ENCODE measurements at regions not wholly inside any gene's neighbourhood (a gene's known extent, or its start where the extent isn't known, plus 50 kb on each side); places are given as distances from the start of the nearest gene placed in this dataset.
"Not testable (repeated sequence)": the region's sequence is repeated elsewhere in the genome, so short reads cannot be mapped to it uniquely, and the experiment has no call there.

- Histone ChIP-seq H3K36me3 (ENCODE audit: control insufficient read depth, insufficient read depth, low read length) (no peaks in the 10 kb centered on the region), H3K9ac (ENCODE audit: low read depth, low read length) (no peak overlapping the region), H3K27me3 (ENCODE audit: control insufficient read depth, insufficient read depth, low read length) (no peaks in the 10 kb centered on the region), H3K4me1 (ENCODE audit: control insufficient read depth, insufficient read depth, low read length) (no peaks in the 10 kb centered on the region), H3K9me3 (ENCODE audit: control insufficient read depth, insufficient read depth, low read length) (no peaks in the 10 kb centered on the region), H3K4me3 (ENCODE audit: low read depth, low read length) (no peak overlapping the region)
Observed at GRCh38 chr16:48085729-48086128, 70.1 kb downstream of the ABCC12 start.

GRCh38 chr16:48084826-48085225 is 71.0 kb downstream of the ABCC12 start:
- H3K4me1 ChIP-seq (ENCODE audit: control insufficient read depth, insufficient read depth, low read length), result no peaks in the 10 kb centered on the region
- H3K9me3 ChIP-seq (ENCODE audit: control insufficient read depth, insufficient read depth, low read length), result no peaks in the 10 kb centered on the region
- no peaks in the 10 kb centered on the region for H3K36me3 ChIP-seq (ENCODE audit: control insufficient read depth, insufficient read depth, low read length)
- no peak overlapping the region for H3K4me3 ChIP-seq (ENCODE audit: low read depth, low read length)
- H3K9ac ChIP-seq (ENCODE audit: low read depth, low read length), result no peak overlapping the region
- no peaks in the 10 kb centered on the region for H3K27me3 ChIP-seq (ENCODE audit: control insufficient read depth, insufficient read depth, low read length)

DNA sequence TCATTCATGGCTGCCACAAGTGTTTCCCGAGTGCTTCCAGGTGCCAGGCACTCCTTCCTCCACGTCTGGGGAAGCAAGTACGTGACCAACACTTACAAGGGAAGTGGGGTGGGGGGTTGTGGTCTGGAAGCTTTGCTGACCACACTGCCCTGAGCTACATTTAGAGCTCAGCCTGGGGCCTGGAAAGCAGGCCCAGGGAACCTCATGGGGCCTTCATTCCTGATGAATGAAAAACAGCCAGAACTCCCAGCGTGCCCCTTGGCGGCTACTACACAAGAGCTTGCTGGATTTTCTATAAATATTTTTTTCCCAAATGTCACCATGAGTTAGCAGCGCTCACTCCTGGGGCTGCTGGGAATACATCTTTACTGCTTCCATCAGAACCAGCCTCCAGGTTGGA is 73.3 kb downstream of the ABCC12 start:
- Histone ChIP-seq H3K9ac (ENCODE audit: low read depth, low read length) (no peak overlapping the region), H3K36me3 (ENCODE audit: control insufficient read depth, insufficient read depth, low read length) (no peaks in the 10 kb centered on the region), H3K4me1 (ENCODE audit: control insufficient read depth, insufficient read depth, low read length) (no peaks in the 10 kb centered on the region), H3K4me3 (ENCODE audit: low read depth, low read length) (no peak overlapping the region), H3K9me3 (ENCODE audit: control insufficient read depth, insufficient read depth, low read length) (no peaks in the 10 kb centered on the region), H3K27me3 (ENCODE audit: control insufficient read depth, insufficient read depth, low read length) (no peaks in the 10 kb centered on the region)

DNA sequence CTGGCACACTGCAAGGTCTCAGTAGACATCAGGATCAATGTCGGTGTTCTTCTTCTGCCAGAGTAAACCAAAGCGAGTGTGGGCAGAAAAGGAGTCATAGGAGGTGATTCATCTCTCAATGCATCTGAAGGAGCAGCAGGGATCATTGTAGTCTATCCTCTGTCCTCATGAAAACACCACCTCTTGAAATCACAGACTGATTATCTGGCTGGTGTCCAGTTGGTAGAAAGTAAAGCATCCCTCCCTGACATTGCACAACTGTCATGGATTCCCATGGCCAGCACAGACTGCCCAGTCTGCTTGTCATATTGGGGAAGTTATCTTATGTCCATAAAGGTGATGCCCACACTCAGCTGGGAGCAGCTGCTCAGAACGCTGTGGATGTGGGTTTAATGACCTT is 74.1 kb downstream of the ABCC12 start:
- Histone ChIP-seq H3K9ac (ENCODE audit: low read depth, low read length) (no peak overlapping the region), H3K4me3 (ENCODE audit: low read depth, low read length) (no peak overlapping the region), H3K27me3 (ENCODE audit: control insufficient read depth, insufficient read depth, low read length) (no peaks in the 10 kb centered on the region), H3K9me3 (ENCODE audit: control insufficient read depth, insufficient read depth, low read length) (no peaks in the 10 kb centered on the region), H3K4me1 (ENCODE audit: control insufficient read depth, insufficient read depth, low read length) (no peaks in the 10 kb centered on the region), H3K36me3 (ENCODE audit: control insufficient read depth, insufficient read depth, low read length) (no peaks in the 10 kb centered on the region)

- Histone ChIP-seq H3K9ac (ENCODE audit: low read depth, low read length) (no peak overlapping the region), H3K36me3 (ENCODE audit: control insufficient read depth, insufficient read depth, low read length) (no peaks in the 10 kb centered on the region), H3K27me3 (ENCODE audit: control insufficient read depth, insufficient read depth, low read length) (no peaks in the 10 kb centered on the region), H3K4me3 (ENCODE audit: low read depth, low read length) (no peak overlapping the region), H3K4me1 (ENCODE audit: control insufficient read depth, insufficient read depth, low read length) (no peaks in the 10 kb centered on the region), H3K9me3 (ENCODE audit: control insufficient read depth, insufficient read depth, low read length) (no peaks in the 10 kb centered on the region)
Observed at GRCh38 chr16:48076455-48077012, 79.3 kb downstream of the ABCC12 start.

- no peaks in the 10 kb centered on the region for H3K4me1 ChIP-seq (ENCODE audit: control insufficient read depth, insufficient read depth, low read length)
- H3K36me3 ChIP-seq (ENCODE audit: control insufficient read depth, insufficient read depth, low read length), result no peaks in the 10 kb centered on the region
- no peaks in the 10 kb centered on the region for H3K9me3 ChIP-seq (ENCODE audit: control insufficient read depth, insufficient read depth, low read length)
- no peaks in the 10 kb centered on the region for H3K27me3 ChIP-seq (ENCODE audit: control insufficient read depth, insufficient read depth, low read length)
- no peak overlapping the region for H3K9ac ChIP-seq (ENCODE audit: low read depth, low read length)
- no peak overlapping the region for H3K4me3 ChIP-seq (ENCODE audit: low read depth, low read length)
Observed at GRCh38 chr16:48075398-48075797, 80.4 kb downstream of the ABCC12 start.

DNA sequence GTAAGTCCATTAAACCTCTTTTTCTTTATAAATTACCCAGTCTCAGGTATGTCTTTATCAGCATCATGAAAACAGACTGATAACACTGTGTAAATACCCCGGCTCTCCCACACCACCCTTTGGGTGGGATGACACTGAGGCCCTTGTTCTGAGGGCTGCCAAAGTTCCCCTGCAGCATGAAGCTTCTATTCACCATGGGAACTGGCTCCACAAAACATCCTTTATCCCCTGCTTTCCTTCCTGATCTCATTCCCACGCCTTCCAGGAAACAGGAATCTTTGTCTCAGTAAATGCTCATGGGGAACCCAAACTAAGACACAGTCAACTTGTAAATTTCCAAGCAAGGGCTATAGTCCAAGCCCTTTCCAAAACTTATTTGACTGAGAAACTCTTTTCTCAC is 88.4 kb downstream of the ABCC12 start:
- Histone ChIP-seq H3K36me3 (ENCODE audit: control insufficient read depth, insufficient read depth, low read length) (no peaks in the 10 kb centered on the region), H3K4me3 (ENCODE audit: low read depth, low read length) (no peak overlapping the region), H3K9ac (ENCODE audit: low read depth, low read length) (no peak overlapping the region), H3K27me3 (ENCODE audit: control insufficient read depth, insufficient read depth, low read length) (no peaks in the 10 kb centered on the region), H3K9me3 (ENCODE audit: control insufficient read depth, insufficient read depth, low read length) (no peaks in the 10 kb centered on the region), H3K4me1 (ENCODE audit: control insufficient read depth, insufficient read depth, low read length) (no peaks in the 10 kb centered on the region)

GRCh38 chr16:48064971-48065370 is 90.8 kb downstream of the ABCC12 start:
- no peaks in the 10 kb centered on the region for H3K36me3 ChIP-seq (ENCODE audit: control insufficient read depth, insufficient read depth, low read length)
- H3K4me3 ChIP-seq (ENCODE audit: low read depth, low read length), result no peak overlapping the region
- no peak overlapping the region for H3K9ac ChIP-seq (ENCODE audit: low read depth, low read length)

DNA sequence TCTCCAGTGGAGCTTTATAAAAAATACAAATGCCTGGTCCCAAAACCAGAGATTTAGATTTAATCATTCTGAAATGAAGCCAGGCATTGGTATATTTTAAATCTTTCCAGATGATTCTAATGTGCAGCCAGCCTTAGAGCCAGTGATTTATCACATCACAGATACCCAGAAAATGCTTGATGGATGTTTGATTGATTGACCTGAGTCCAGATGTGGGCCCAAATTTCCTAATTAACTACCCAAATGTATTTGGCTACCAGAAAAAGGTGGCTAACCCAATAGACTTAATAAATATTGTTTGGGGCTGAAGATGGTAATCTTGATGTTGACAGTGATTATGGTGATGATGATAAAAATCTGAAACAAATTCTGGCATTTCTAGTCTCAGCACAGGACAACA is 93.1 kb downstream of the ABCC12 start:
- H3K9me3 ChIP-seq (ENCODE audit: control insufficient read depth, insufficient read depth, low read length), result no peaks in the 10 kb centered on the region
- no peak overlapping the region for H3K4me3 ChIP-seq (ENCODE audit: low read depth, low read length)
- no peaks in the 10 kb centered on the region for H3K27me3 ChIP-seq (ENCODE audit: control insufficient read depth, insufficient read depth, low read length)
- no peaks in the 10 kb centered on the region for H3K4me1 ChIP-seq (ENCODE audit: control insufficient read depth, insufficient read depth, low read length)
- H3K9ac ChIP-seq (ENCODE audit: low read depth, low read length), result no peak overlapping the region
- no peaks in the 10 kb centered on the region for H3K36me3 ChIP-seq (ENCODE audit: control insufficient read depth, insufficient read depth, low read length)

More at GRCh38 chr16:48064971-48065370, 90.8 kb downstream of the ABCC12 start:
- H3K9me3 ChIP-seq (ENCODE audit: control insufficient read depth, insufficient read depth, low read length), result no peaks in the 10 kb centered on the region
- no peaks in the 10 kb centered on the region for H3K4me1 ChIP-seq (ENCODE audit: control insufficient read depth, insufficient read depth, low read length)
- no peaks in the 10 kb centered on the region for H3K27me3 ChIP-seq (ENCODE audit: control insufficient read depth, insufficient read depth, low read length)

DNA sequence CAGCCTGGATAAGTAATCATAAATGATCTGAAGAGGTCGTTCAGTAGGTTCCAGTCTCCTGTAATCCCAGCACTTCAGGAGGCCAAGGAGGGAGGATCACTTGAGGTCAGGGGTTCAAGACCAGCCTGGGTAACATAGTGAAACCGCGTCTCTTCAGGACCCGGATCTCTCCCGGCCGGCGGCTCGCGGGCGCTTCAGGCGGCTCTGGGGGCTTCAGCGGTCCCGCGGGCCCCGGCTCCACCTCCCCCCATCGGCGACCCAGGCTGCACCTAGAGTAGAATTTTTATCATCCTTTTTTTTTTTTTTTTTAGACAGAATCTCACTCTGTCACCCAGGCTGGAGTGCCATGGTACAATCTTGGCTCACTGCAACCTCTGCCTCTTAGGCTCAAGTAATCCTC is 95.9 kb downstream of the ABCC12 start:
- Histone ChIP-seq H3K36me3 (ENCODE audit: control insufficient read depth, insufficient read depth, low read length) (no peaks in the 10 kb centered on the region), H3K9ac (ENCODE audit: low read depth, low read length) (no peak overlapping the region), H3K4me3 (ENCODE audit: low read depth, low read length) (no peak overlapping the region), H3K9me3 (ENCODE audit: control insufficient read depth, insufficient read depth, low read length) (no peaks in the 10 kb centered on the region), H3K4me1 (ENCODE audit: control insufficient read depth, insufficient read depth, low read length) (no peaks in the 10 kb centered on the region), H3K27me3 (ENCODE audit: control insufficient read depth, insufficient read depth, low read length) (peaks cover 6% of the 10 kb centered on the region)

GRCh38 chr16:48059190-48059589 is 96.6 kb downstream of the ABCC12 start:
- not testable (repeated sequence) for H3K36me3 ChIP-seq (ENCODE audit: control insufficient read depth, insufficient read depth, low read length); H3K27me3 ChIP-seq (ENCODE audit: control insufficient read depth, insufficient read depth, low read length); H3K9ac ChIP-seq (ENCODE audit: low read depth, low read length); H3K9me3 ChIP-seq (ENCODE audit: control insufficient read depth, insufficient read depth, low read length); H3K4me3 ChIP-seq (ENCODE audit: low read depth, low read length); H3K4me1 ChIP-seq (ENCODE audit: control insufficient read depth, insufficient read depth, low read length)

DNA sequence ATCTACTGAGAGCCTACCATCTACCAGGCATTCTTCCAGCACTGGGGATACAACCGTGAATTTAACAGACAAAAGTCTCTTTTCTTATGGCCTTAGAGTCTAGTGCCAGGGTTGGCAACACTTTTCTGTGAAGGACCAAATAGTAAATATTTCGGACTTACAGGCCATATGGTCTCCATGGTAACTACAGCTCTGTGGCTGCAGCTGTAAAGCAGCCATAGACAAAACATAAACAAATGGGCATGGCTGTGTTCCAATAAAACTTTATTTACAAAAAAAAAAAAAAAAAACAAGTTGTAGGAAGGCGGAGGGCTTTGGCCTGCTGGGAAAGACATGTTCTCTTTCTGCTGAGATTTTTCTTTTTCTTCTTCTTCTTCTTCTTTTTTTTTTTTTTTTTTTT is 98.7 kb downstream of the ABCC12 start:
- no peak overlapping the region for H3K9ac ChIP-seq (ENCODE audit: low read depth, low read length)
- H3K4me1 ChIP-seq (ENCODE audit: control insufficient read depth, insufficient read depth, low read length), result peaks cover 3% of the 10 kb centered on the region
- no peak overlapping the region for H3K4me3 ChIP-seq (ENCODE audit: low read depth, low read length)
- no peaks in the 10 kb centered on the region for H3K9me3 ChIP-seq (ENCODE audit: control insufficient read depth, insufficient read depth, low read length)
- peaks cover 6% of the 10 kb centered on the region for H3K27me3 ChIP-seq (ENCODE audit: control insufficient read depth, insufficient read depth, low read length)
- H3K36me3 ChIP-seq (ENCODE audit: control insufficient read depth, insufficient read depth, low read length), result no peaks in the 10 kb centered on the region

All from iPS-15b (cell line).